Aorta (tissue), 5 donors: ENCODE measurements at regions not wholly inside any gene's neighbourhood (a gene's known extent, or its start where the extent isn't known, plus 50 kb on each side); places are given as distances from the start of the nearest gene placed in this dataset.

Experiments used
- ATAC-seq: fragments of 200-7000 bp; cut with Tn5 transposase; one replicate; pipeline ENCODE4 v1.9.1; 2022; ENCODE audit warnings: moderate library complexity; ENCODE audit not compliant: low FRiP score
- DNase-seq, 2 donors: peaks; one replicate each; pipeline ENCODE4 v3.0.0-alpha.2; 2020
- H3K27ac ChIP-seq, 2 donors: one replicate each; pipeline ENCODE4 v1.5.1; 2013; ENCODE audit warnings: low read length in 2 of 2, mild to moderate bottlenecking in 2 of 2, moderate library complexity in 2 of 2, control low read depth in 1 of 2, inconsistent platforms in 1 of 2, low read depth in 1 of 2
- H3K27me3 ChIP-seq, 2 donors: one replicate each; pipeline ENCODE4 v1.6.1; 2013; ENCODE audit warnings: control low read depth in 1 of 2, low read length in 1 of 2, mild to moderate bottlenecking in 1 of 2, moderate library complexity in 1 of 2; ENCODE audit not compliant: insufficient read depth in 2 of 2, control insufficient read depth in 1 of 2
- H3K36me3 ChIP-seq, 2 donors: one replicate each; pipeline ENCODE4 v1.6.1; 2013; ENCODE audit warnings: control low read depth in 1 of 2, low read length in 1 of 2, mild to moderate bottlenecking in 1 of 2; ENCODE audit not compliant: insufficient read depth in 2 of 2, control insufficient read depth in 1 of 2
- H3K4me1 ChIP-seq, 2 donors: one replicate each; pipeline ENCODE4 v1.6.1; 2013; ENCODE audit warnings: low read length in 2 of 2, control low read depth in 1 of 2, mild to moderate bottlenecking in 1 of 2, moderate library complexity in 1 of 2; ENCODE audit not compliant: insufficient read depth in 2 of 2, control insufficient read depth in 1 of 2
- H3K4me3 ChIP-seq, 2 donors: one replicate each; pipeline ENCODE4 v1.5.1; 2013; ENCODE audit warnings: low read length in 2 of 2, control low read depth in 1 of 2, mild to moderate bottlenecking in 1 of 2
- H3K9me3 ChIP-seq: one replicate; pipeline ENCODE4 v1.6.1; 2013; ENCODE audit warnings: mild to moderate bottlenecking, low read length; ENCODE audit not compliant: control insufficient read depth
- WGBS, 2 donors: extraction: QIAGEN DNeasy Blood & Tissue Kit; methylation state at CpG; one replicate each; pipeline ENCODE4 v1.1.7; 2013; 5-methylcytosine and 5-hydroxymethylcytosine counted together
- intact Hi-C, 2 donors: fragments of 100-400 bp; cut with DNase I; formaldehyde crosslinking; loops; one replicate each; pipeline versions ENCODE4 v1.14.2 to v1.15.0; 2022
- donor health status: healthy with polysubstance abuse.
- donor health status: Bipolar disorder and iron deficiency.
- donor health status: DM: no; HTN: no; CAD: no.
- donor health status: DM: no; HTN: no; CAD: no.
- donor health status: DM: yes; HTN: yes; CAD: no.

GRCh38 chr2:45264227-45265225 is 255.3 kb upstream of the SIX2 start:
- Histone ChIP-seq H3K9me3 (no peaks in the 10 kb centered on the region), H3K27ac (no peak overlapping the region), H3K4me3 (no peak overlapping the region), H3K4me1 (no peaks in the 10 kb centered on the region), H3K27me3 (no peaks in the 10 kb centered on the region), H3K36me3 (no peaks in the 10 kb centered on the region)
- intact Hi-C loops, result no loop called here
- DNase-seq (no peak), ATAC-seq (no peak)
- WGBS, 2 donors, result 91 to 96% methylated on average over 11 of the region's 11 CpGs

GRCh38 chr2:45263147-45263546 is 253.9 kb upstream of the SIX2 start:
- H3K27ac ChIP-seq, result no peak overlapping the region
- H3K27me3 ChIP-seq, result no peaks in the 10 kb centered on the region
- no peaks in the 10 kb centered on the region for H3K9me3 ChIP-seq
- WGBS, 2 donors, result 86 to 89% methylated on average over 6 of the region's 6 CpGs
- no peaks in the 10 kb centered on the region for H3K36me3 ChIP-seq
- H3K4me1 ChIP-seq, result no peaks in the 10 kb centered on the region
- ATAC-seq (no peak), DNase-seq (no peak)
- intact Hi-C loops, result no loop called here
- H3K4me3 ChIP-seq, result no peak overlapping the region

- Histone ChIP-seq H3K4me3 (no peak overlapping the region), H3K27ac (no peak overlapping the region), H3K9me3 (no peaks in the 10 kb centered on the region), H3K4me1 (no peaks in the 10 kb centered on the region), H3K36me3 (no peaks in the 10 kb centered on the region), H3K27me3 (no peaks in the 10 kb centered on the region)
- intact Hi-C loops, result no loop called here
- DNase-seq (no peak), ATAC-seq (no peak)
- WGBS, 2 donors, result 94 to 99% methylated on average over 4 of the region's 4 CpGs
Measured at GRCh38 chr2:45261746-45262145, 252.5 kb upstream of the SIX2 start.

- DNase-seq, result no peak
Measured at GRCh38 chr2:45260946-45261345, 251.7 kb upstream of the SIX2 start.

GRCh38 chr2:45259547-45260160 is 250.4 kb upstream of the SIX2 start:
- Histone ChIP-seq H3K4me1 (peaks cover 0 to 5% of the 10 kb centered on the region in 2 donors), H3K9me3 (no peaks in the 10 kb centered on the region), H3K27me3 (no peaks in the 10 kb centered on the region), H3K4me3 (no peak overlapping the region), H3K27ac (no peak overlapping the region), H3K36me3 (no peaks in the 10 kb centered on the region)
- DNase-seq (no peak), ATAC-seq (no peak)
- 57 to 60% methylated on average over 8 of the region's 8 CpGs for WGBS, 2 donors
- intact Hi-C loops, result no loop called here

More at GRCh38 chr2:45260946-45261345, 251.7 kb upstream of the SIX2 start:
- Histone ChIP-seq H3K36me3 (no peaks in the 10 kb centered on the region), H3K4me1 (no peaks in the 10 kb centered on the region), H3K27me3 (no peaks in the 10 kb centered on the region), H3K27ac (no peak overlapping the region), H3K4me3 (no peak overlapping the region), H3K9me3 (no peaks in the 10 kb centered on the region)
- intact Hi-C loops, result no loop called here
- 69 to 80% methylated on average over 5 of the region's 5 CpGs for WGBS, 2 donors
- ATAC-seq, result no peak

GRCh38 chr2:45259138-45259537 is 249.9 kb upstream of the SIX2 start:
- Histone ChIP-seq H3K4me1 (peaks cover 0 to 10% of the 10 kb centered on the region in 2 donors), H3K9me3 (no peaks in the 10 kb centered on the region), H3K27ac (peak overlapping the region in 1 of 2 donors; percentile 38), H3K27me3 (no peaks in the 10 kb centered on the region), H3K36me3 (no peaks in the 10 kb centered on the region), H3K4me3 (no peak overlapping the region)
- DNase-seq, result no peak
- ATAC-seq, result no peak
- 18 to 19% methylated on average over 8 of the region's 8 CpGs for WGBS, 2 donors
- intact Hi-C loops, result no loop called here

GRCh38 chr2:45258311-45258710 is 249.1 kb upstream of the SIX2 start:
- peaks cover 0 to 10% of the 10 kb centered on the region in 2 donors for H3K4me1 ChIP-seq
- DNase-seq (no peak), ATAC-seq (no peak)
- intact Hi-C loops, result no loop called here
- H3K4me3 ChIP-seq, result no peak overlapping the region
- no peaks in the 10 kb centered on the region for H3K27me3 ChIP-seq
- peak overlapping the region in 1 of 2 donors; percentile 56 for H3K27ac ChIP-seq
- WGBS, 2 donors, result 65 to 75% methylated on average over 7 of the region's 7 CpGs
- H3K9me3 ChIP-seq, result no peaks in the 10 kb centered on the region
- H3K36me3 ChIP-seq, result no peaks in the 10 kb centered on the region

GRCh38 chr2:45257820-45258219 is 248.6 kb upstream of the SIX2 start:
- ATAC-seq (no peak), DNase-seq (no peak)
- intact Hi-C loops, result loop anchor here in 1 of 2 donors (2.0 kb wide), 1 partner anchor 17 kb away; no protein-coding TSS in a partner anchor
- Histone ChIP-seq H3K4me3 (no peak overlapping the region), H3K27me3 (no peaks in the 10 kb centered on the region), H3K27ac (peak overlapping the region; percentile 2 to 56), H3K4me1 (peaks cover 0 to 10% of the 10 kb centered on the region in 2 donors), H3K36me3 (no peaks in the 10 kb centered on the region), H3K9me3 (no peaks in the 10 kb centered on the region)
- 73 to 82% methylated on average over 11 of the region's 11 CpGs for WGBS, 2 donors
